ENCODE measurements at regions not wholly inside any gene's neighbourhood (a gene's known extent, or its start where the extent isn't known, plus 50 kb on each side); places are given as distances from the start of the nearest gene placed in this dataset.
"Not testable (repeated sequence)": the region's sequence is repeated elsewhere in the genome, so short reads cannot be mapped to it uniquely, and the experiment has no call there.

GRCh38 chr1:188170935-188171334 lies 1342.2 kb downstream of the PLA2G4A start:
- no peak overlapping the region for H3K27ac Mint-ChIP-seq
- H3K36me3 Mint-ChIP-seq (ENCODE audit: low read depth) = no peaks in the 10 kb centered on the region
- H3K27me3 Mint-ChIP-seq = no peaks in the 10 kb centered on the region
- H3K4me3 Mint-ChIP-seq = no peak overlapping the region
- intact Hi-C loops (cut with micrococcal nuclease) = no loop called here
- no peaks in the 10 kb centered on the region for H3K9me3 Mint-ChIP-seq
- DNase-seq = no peak
- H3K4me1 Mint-ChIP-seq = no peaks in the 10 kb centered on the region

- H3K27me3 Mint-ChIP-seq; H3K27ac Mint-ChIP-seq; H3K9me3 Mint-ChIP-seq; H3K4me3 Mint-ChIP-seq; DNase-seq; H3K4me1 Mint-ChIP-seq; H3K36me3 Mint-ChIP-seq (ENCODE audit: low read depth); intact Hi-C loops (cut with micrococcal nuclease): not testable (repeated sequence)
Measured at GRCh38 chr1:188182063-188182462, 1353.3 kb downstream of the PLA2G4A start.

GRCh38 chr1:188188317-188188716 lies 1359.6 kb downstream of the PLA2G4A start:
- H3K36me3 Mint-ChIP-seq (ENCODE audit: low read depth) = no peaks in the 10 kb centered on the region
- peaks cover 3% of the 10 kb centered on the region for H3K9me3 Mint-ChIP-seq
- DNase-seq = no peak
- intact Hi-C loops (cut with micrococcal nuclease) = no loop called here
- no peak overlapping the region for H3K27ac Mint-ChIP-seq
- no peaks in the 10 kb centered on the region for H3K4me1 Mint-ChIP-seq
- H3K4me3 Mint-ChIP-seq = no peak overlapping the region
- H3K27me3 Mint-ChIP-seq = no peaks in the 10 kb centered on the region

GRCh38 chr1:188194916-188195315 lies 1366.2 kb downstream of the PLA2G4A start:
- Mint-ChIP-seq H3K4me1 (no peaks in the 10 kb centered on the region), H3K27me3 (no peaks in the 10 kb centered on the region), H3K36me3 (ENCODE audit: low read depth) (no peaks in the 10 kb centered on the region), H3K27ac (no peak overlapping the region), H3K4me3 (no peak overlapping the region), H3K9me3 (peaks cover 3% of the 10 kb centered on the region)
- DNase-seq = no peak
- intact Hi-C loops (cut with micrococcal nuclease) = no loop called here

- Mint-ChIP-seq H3K36me3 (ENCODE audit: low read depth) (no peaks in the 10 kb centered on the region), H3K4me3 (no peak overlapping the region)
- intact Hi-C loops (cut with micrococcal nuclease) = no loop called here
Measured at GRCh38 chr1:188218289-188218688, 1389.5 kb downstream of the PLA2G4A start.

GRCh38 chr1:188220051-188220450 lies 1391.3 kb downstream of the PLA2G4A start:
- intact Hi-C loops (cut with micrococcal nuclease) = no loop called here
- Mint-ChIP-seq H3K36me3 (ENCODE audit: low read depth) (no peaks in the 10 kb centered on the region), H3K4me1 (no peaks in the 10 kb centered on the region), H3K9me3 (peaks cover 4% of the 10 kb centered on the region), H3K27ac (no peak overlapping the region), H3K27me3 (no peaks in the 10 kb centered on the region), H3K4me3 (no peak overlapping the region)
- no peak for DNase-seq

More at GRCh38 chr1:188218289-188218688, 1389.5 kb downstream of the PLA2G4A start:
- DNase-seq = no peak
- Mint-ChIP-seq H3K27me3 (no peaks in the 10 kb centered on the region), H3K9me3 (no peaks in the 10 kb centered on the region), H3K27ac (no peak overlapping the region), H3K4me1 (no peaks in the 10 kb centered on the region)

GRCh38 chr1:188224263-188224662 lies 1395.5 kb downstream of the PLA2G4A start:
- DNase-seq = no peak
- Mint-ChIP-seq H3K4me3 (no peak overlapping the region), H3K27me3 (no peaks in the 10 kb centered on the region), H3K27ac (no peak overlapping the region), H3K9me3 (peaks cover 4% of the 10 kb centered on the region), H3K36me3 (ENCODE audit: low read depth) (no peaks in the 10 kb centered on the region), H3K4me1 (no peaks in the 10 kb centered on the region)
- intact Hi-C loops (cut with micrococcal nuclease) = no loop called here

GRCh38 chr1:188225975-188226374 lies 1397.2 kb downstream of the PLA2G4A start:
- H3K4me1 Mint-ChIP-seq = no peaks in the 10 kb centered on the region
- no peaks in the 10 kb centered on the region for H3K36me3 Mint-ChIP-seq (ENCODE audit: low read depth)
- intact Hi-C loops (cut with micrococcal nuclease) = no loop called here
- no peak for DNase-seq
- no peaks in the 10 kb centered on the region for H3K27me3 Mint-ChIP-seq
- H3K9me3 Mint-ChIP-seq = peaks cover 4% of the 10 kb centered on the region
- no peak overlapping the region for H3K27ac Mint-ChIP-seq
- H3K4me3 Mint-ChIP-seq = no peak overlapping the region

- no peak overlapping the region for H3K27ac Mint-ChIP-seq
- H3K9me3 Mint-ChIP-seq = peaks cover 4% of the 10 kb centered on the region
- no peaks in the 10 kb centered on the region for H3K36me3 Mint-ChIP-seq (ENCODE audit: low read depth)
- intact Hi-C loops (cut with micrococcal nuclease) = no loop called here
- H3K4me1 Mint-ChIP-seq = no peaks in the 10 kb centered on the region
- H3K4me3 Mint-ChIP-seq = no peak overlapping the region
- no peaks in the 10 kb centered on the region for H3K27me3 Mint-ChIP-seq
- DNase-seq = no peak
Measured at GRCh38 chr1:188228623-188229022, 1399.9 kb downstream of the PLA2G4A start.

- intact Hi-C loops (cut with micrococcal nuclease) = no loop called here
- no peaks in the 10 kb centered on the region for H3K4me1 Mint-ChIP-seq
Measured at GRCh38 chr1:188237573-188238348, 1409.0 kb downstream of the PLA2G4A start.

GRCh38 chr1:188240772-188241406 lies 1412.1 kb downstream of the PLA2G4A start:
- intact Hi-C loops (cut with micrococcal nuclease) = no loop called here
- no peak for DNase-seq
- no peaks in the 10 kb centered on the region for H3K4me1 Mint-ChIP-seq
- H3K36me3 Mint-ChIP-seq (ENCODE audit: low read depth) = no peaks in the 10 kb centered on the region
- H3K27me3 Mint-ChIP-seq = no peaks in the 10 kb centered on the region
- no peak overlapping the region for H3K27ac Mint-ChIP-seq
- no peaks in the 10 kb centered on the region for H3K9me3 Mint-ChIP-seq
- no peak overlapping the region for H3K4me3 Mint-ChIP-seq

More at GRCh38 chr1:188237573-188238348, 1409.0 kb downstream of the PLA2G4A start:
- Mint-ChIP-seq H3K27me3 (no peaks in the 10 kb centered on the region), H3K27ac (no peak overlapping the region), H3K4me3 (no peak overlapping the region), H3K9me3 (no peaks in the 10 kb centered on the region), H3K36me3 (ENCODE audit: low read depth) (no peaks in the 10 kb centered on the region)
- DNase-seq = no peak

- H3K4me1 Mint-ChIP-seq = no peaks in the 10 kb centered on the region
- no peak overlapping the region for H3K4me3 Mint-ChIP-seq
- no peaks in the 10 kb centered on the region for H3K27me3 Mint-ChIP-seq
- no peaks in the 10 kb centered on the region for H3K36me3 Mint-ChIP-seq (ENCODE audit: low read depth)
- DNase-seq = no peak
- intact Hi-C loops (cut with micrococcal nuclease) = no loop called here
- no peaks in the 10 kb centered on the region for H3K9me3 Mint-ChIP-seq
- H3K27ac Mint-ChIP-seq = no peak overlapping the region
Measured at GRCh38 chr1:188241629-188242028, 1412.9 kb downstream of the PLA2G4A start.

- DNase-seq = no peak
- no peaks in the 10 kb centered on the region for H3K36me3 Mint-ChIP-seq (ENCODE audit: low read depth)
- no peaks in the 10 kb centered on the region for H3K9me3 Mint-ChIP-seq
- intact Hi-C loops (cut with micrococcal nuclease) = no loop called here
- no peaks in the 10 kb centered on the region for H3K4me1 Mint-ChIP-seq
- H3K27me3 Mint-ChIP-seq = no peaks in the 10 kb centered on the region
- H3K27ac Mint-ChIP-seq = no peak overlapping the region
- H3K4me3 Mint-ChIP-seq = no peak overlapping the region
Measured at GRCh38 chr1:188243456-188243855, 1414.7 kb downstream of the PLA2G4A start.

- H3K27me3 Mint-ChIP-seq = no peaks in the 10 kb centered on the region
- no peaks in the 10 kb centered on the region for H3K36me3 Mint-ChIP-seq (ENCODE audit: low read depth)
- H3K9me3 Mint-ChIP-seq = no peaks in the 10 kb centered on the region
- no peak overlapping the region for H3K27ac Mint-ChIP-seq
- no peaks in the 10 kb centered on the region for H3K4me1 Mint-ChIP-seq
- H3K4me3 Mint-ChIP-seq = no peak overlapping the region
- intact Hi-C loops (cut with micrococcal nuclease) = no loop called here
- DNase-seq = no peak
Measured at GRCh38 chr1:188244681-188245080, 1415.9 kb downstream of the PLA2G4A start.
